ENCODE measurements at regions not wholly inside any gene's neighbourhood (a gene's known extent, or its start where the extent isn't known, plus 50 kb on each side); places are given as distances from the start of the nearest gene placed in this dataset.

GRCh38 chr9:80649001-80649420 lies 1040.3 kb downstream of the TLE1 start:
- Histone ChIP-seq H2BK120ac (ENCODE audit: low read depth, low read length) (no peak overlapping the region), H3K23ac (ENCODE audit: low read depth, low read length, poor library complexity) (no peak overlapping the region), H2AK5ac (ENCODE audit: low read depth, low read length) (no peak overlapping the region), H4K8ac (ENCODE audit: low read depth, low read length) (no peak overlapping the region), H3K18ac (ENCODE audit: low read length) (no peak overlapping the region), H3K9me3 (replicated peaks in 1 of 2; ENCODE audit: control insufficient read depth in 2 of 2, insufficient read depth in 1 of 2, low read depth in 1 of 2, low read length in 2 of 2) (no peaks in the 10 kb centered on the region), H3K4me2 (ENCODE audit: insufficient read depth, low read length, poor library complexity, severe bottlenecking) (no peak overlapping the region), H3K4me1 (ENCODE audit: control insufficient read depth in 2 of 2, insufficient read depth in 1 of 2, low read depth in 1 of 2, low read length in 2 of 2) (no peaks in the 10 kb centered on the region), H3K36me3 (replicated peaks in 1 of 2; ENCODE audit: control insufficient read depth in 2 of 2, insufficient read depth in 2 of 2, low read length in 2 of 2) (no peaks in the 10 kb centered on the region), H2BK5ac (ENCODE audit: low read length) (no peak overlapping the region), H2AFZ (ENCODE audit: low read length) (no peak overlapping the region), H3K27me3 (ENCODE audit: control insufficient read depth in 3 of 3, insufficient read depth in 3 of 3, low read depth in 1 of 3, low read length in 3 of 3) (no peaks in the 10 kb centered on the region), H3K9ac (ENCODE audit: low read depth, low read length, poor library complexity) (no peak overlapping the region), H3K27ac (replicated peaks; ENCODE audit: low read length) (no peak overlapping the region), H3K4me3 (ENCODE audit: low read length in 2 of 2) (no peak overlapping the region), H3K14ac (ENCODE audit: low read length) (no peak overlapping the region), H3K79me1 (ENCODE audit: low read depth, low read length) (no peaks in the 10 kb centered on the region), H4K91ac (ENCODE audit: low read depth, low read length, poor library complexity) (no peak overlapping the region), H3K4ac (ENCODE audit: low read length) (no peak overlapping the region), H2BK12ac (ENCODE audit: low read length) (no peak overlapping the region), H2BK15ac (ENCODE audit: low read length) (no peak overlapping the region)
- WGBS, 2 donors (ENCODE audit: extremely low coverage in 2 of 2, insufficient read length in 2 of 2, insufficient replicate concordance in 1 of 2): no CpG with 5 or more reads among the region's 3 CpGs
- DNase-seq (ENCODE audit: low spot score): no peak

- Histone ChIP-seq H2BK120ac (ENCODE audit: low read depth, low read length) (no peak overlapping the region), H2BK15ac (ENCODE audit: low read length) (no peak overlapping the region), H3K9ac (ENCODE audit: low read depth, low read length, poor library complexity) (no peak overlapping the region), H3K9me3 (replicated peaks in 1 of 2; ENCODE audit: control insufficient read depth in 2 of 2, insufficient read depth in 1 of 2, low read depth in 1 of 2, low read length in 2 of 2) (no peaks in the 10 kb centered on the region), H3K4me3 (ENCODE audit: low read length in 2 of 2) (no peak overlapping the region), H3K4me1 (ENCODE audit: control insufficient read depth in 2 of 2, insufficient read depth in 1 of 2, low read depth in 1 of 2, low read length in 2 of 2) (no peaks in the 10 kb centered on the region), H4K8ac (ENCODE audit: low read depth, low read length) (no peak overlapping the region), H3K36me3 (replicated peaks in 1 of 2; ENCODE audit: control insufficient read depth in 2 of 2, insufficient read depth in 2 of 2, low read length in 2 of 2) (no peaks in the 10 kb centered on the region), H3K4me2 (ENCODE audit: insufficient read depth, low read length, poor library complexity, severe bottlenecking) (no peak overlapping the region), H3K27ac (replicated peaks; ENCODE audit: low read length) (no peak overlapping the region), H2AFZ (ENCODE audit: low read length) (no peak overlapping the region), H3K14ac (ENCODE audit: low read length) (no peak overlapping the region), H2AK5ac (ENCODE audit: low read depth, low read length) (no peak overlapping the region), H4K91ac (ENCODE audit: low read depth, low read length, poor library complexity) (no peak overlapping the region), H3K23ac (ENCODE audit: low read depth, low read length, poor library complexity) (no peak overlapping the region), H3K27me3 (ENCODE audit: control insufficient read depth in 3 of 3, insufficient read depth in 3 of 3, low read depth in 1 of 3, low read length in 3 of 3) (no peaks in the 10 kb centered on the region), H2BK12ac (ENCODE audit: low read length) (no peak overlapping the region), H3K18ac (ENCODE audit: low read length) (no peak overlapping the region), H2BK5ac (ENCODE audit: low read length) (no peak overlapping the region), H3K79me1 (ENCODE audit: low read depth, low read length) (no peaks in the 10 kb centered on the region), H3K4ac (ENCODE audit: low read length) (no peak overlapping the region)
- WGBS, 2 donors (ENCODE audit: extremely low coverage in 2 of 2, insufficient read length in 2 of 2, insufficient replicate concordance in 1 of 2): no CpG with 5 or more reads among the region's 1 CpG
- no peak for DNase-seq (ENCODE audit: low spot score)
Observed at GRCh38 chr9:80648336-80648735, 1041.0 kb downstream of the TLE1 start.

- H3K9me3 ChIP-seq (replicated peaks in 1 of 2; ENCODE audit: control insufficient read depth in 2 of 2, insufficient read depth in 1 of 2, low read depth in 1 of 2, low read length in 2 of 2): no peaks in the 10 kb centered on the region
Observed at GRCh38 chr9:80646211-80646610, 1043.1 kb downstream of the TLE1 start.

GRCh38 chr9:80644044-80644443 lies 1045.3 kb downstream of the TLE1 start:
- H3K27me3 ChIP-seq (ENCODE audit: control insufficient read depth in 3 of 3, insufficient read depth in 3 of 3, low read depth in 1 of 3, low read length in 3 of 3): no peaks in the 10 kb centered on the region
- H3K27ac ChIP-seq (replicated peaks; ENCODE audit: low read length): no peak overlapping the region
- no peak overlapping the region for H3K4me3 ChIP-seq (ENCODE audit: low read length in 2 of 2)
- H3K4ac ChIP-seq (ENCODE audit: low read length): no peak overlapping the region
- no peaks in the 10 kb centered on the region for H3K79me1 ChIP-seq (ENCODE audit: low read depth, low read length)
- no peak overlapping the region for H2BK120ac ChIP-seq (ENCODE audit: low read depth, low read length)
- H3K9ac ChIP-seq (ENCODE audit: low read depth, low read length, poor library complexity): no peak overlapping the region
- H2AFZ ChIP-seq (ENCODE audit: low read length): no peak overlapping the region
- H4K91ac ChIP-seq (ENCODE audit: low read depth, low read length, poor library complexity): no peak overlapping the region
- H2BK15ac ChIP-seq (ENCODE audit: low read length): no peak overlapping the region
- H3K36me3 ChIP-seq (replicated peaks in 1 of 2; ENCODE audit: control insufficient read depth in 2 of 2, insufficient read depth in 2 of 2, low read length in 2 of 2): no peaks in the 10 kb centered on the region
- H2BK5ac ChIP-seq (ENCODE audit: low read length): no peak overlapping the region
- no peak overlapping the region for H3K18ac ChIP-seq (ENCODE audit: low read length)
- no peaks in the 10 kb centered on the region for H3K9me3 ChIP-seq (replicated peaks in 1 of 2; ENCODE audit: control insufficient read depth in 2 of 2, insufficient read depth in 1 of 2, low read depth in 1 of 2, low read length in 2 of 2)
- no peak overlapping the region for H3K14ac ChIP-seq (ENCODE audit: low read length)
- H3K4me2 ChIP-seq (ENCODE audit: insufficient read depth, low read length, poor library complexity, severe bottlenecking): no peak overlapping the region
- WGBS, 2 donors (ENCODE audit: extremely low coverage in 2 of 2, insufficient read length in 2 of 2, insufficient replicate concordance in 1 of 2): no CpG with 5 or more reads among the region's 3 CpGs
- no peaks in the 10 kb centered on the region for H3K4me1 ChIP-seq (ENCODE audit: control insufficient read depth in 2 of 2, insufficient read depth in 1 of 2, low read depth in 1 of 2, low read length in 2 of 2)
- no peak for DNase-seq (ENCODE audit: low spot score)
- no peak overlapping the region for H2BK12ac ChIP-seq (ENCODE audit: low read length)
- no peak overlapping the region for H4K8ac ChIP-seq (ENCODE audit: low read depth, low read length)
- no peak overlapping the region for H2AK5ac ChIP-seq (ENCODE audit: low read depth, low read length)
- no peak overlapping the region for H3K23ac ChIP-seq (ENCODE audit: low read depth, low read length, poor library complexity)

More at GRCh38 chr9:80646211-80646610, 1043.1 kb downstream of the TLE1 start:
- Histone ChIP-seq H2BK15ac (ENCODE audit: low read length) (no peak overlapping the region), H3K4ac (ENCODE audit: low read length) (no peak overlapping the region), H2BK12ac (ENCODE audit: low read length) (no peak overlapping the region), H2BK5ac (ENCODE audit: low read length) (no peak overlapping the region), H2BK120ac (ENCODE audit: low read depth, low read length) (no peak overlapping the region), H3K4me2 (ENCODE audit: insufficient read depth, low read length, poor library complexity, severe bottlenecking) (no peak overlapping the region), H3K27ac (replicated peaks; ENCODE audit: low read length) (no peak overlapping the region), H2AK5ac (ENCODE audit: low read depth, low read length) (no peak overlapping the region), H4K8ac (ENCODE audit: low read depth, low read length) (no peak overlapping the region), H3K23ac (ENCODE audit: low read depth, low read length, poor library complexity) (no peak overlapping the region), H3K9ac (ENCODE audit: low read depth, low read length, poor library complexity) (no peak overlapping the region), H3K18ac (ENCODE audit: low read length) (no peak overlapping the region), H3K79me1 (ENCODE audit: low read depth, low read length) (no peaks in the 10 kb centered on the region), H3K27me3 (ENCODE audit: control insufficient read depth in 3 of 3, insufficient read depth in 3 of 3, low read depth in 1 of 3, low read length in 3 of 3) (no peaks in the 10 kb centered on the region), H3K4me1 (ENCODE audit: control insufficient read depth in 2 of 2, insufficient read depth in 1 of 2, low read depth in 1 of 2, low read length in 2 of 2) (no peaks in the 10 kb centered on the region), H3K14ac (ENCODE audit: low read length) (no peak overlapping the region), H3K4me3 (ENCODE audit: low read length in 2 of 2) (no peak overlapping the region), H3K36me3 (replicated peaks in 1 of 2; ENCODE audit: control insufficient read depth in 2 of 2, insufficient read depth in 2 of 2, low read length in 2 of 2) (no peaks in the 10 kb centered on the region), H2AFZ (ENCODE audit: low read length) (no peak overlapping the region), H4K91ac (ENCODE audit: low read depth, low read length, poor library complexity) (no peak overlapping the region)
- no CpG with 5 or more reads among the region's 4 CpGs for WGBS, 2 donors (ENCODE audit: extremely low coverage in 2 of 2, insufficient read length in 2 of 2, insufficient replicate concordance in 1 of 2)
- DNase-seq (ENCODE audit: low spot score): no peak
